H1 (cell line): ENCODE measurements at regions not wholly inside any gene's neighbourhood (a gene's known extent, or its start where the extent isn't known, plus 50 kb on each side); places are given as distances from the start of the nearest gene placed in this dataset.

Source experiments
- CTBP2 ChIP-seq: IDR thresholded peaks from 2 replicates; pipeline ENCODE4 v1.7.0; 2011; ENCODE audit warnings: borderline replicate concordance, mild to moderate bottlenecking, moderate library complexity, mixed read lengths, low read length; ENCODE audit not compliant: insufficient read depth, insufficient read length
- GABPA ChIP-seq: IDR thresholded peaks from 2 replicates; pipeline ENCODE4 v1.6.1; 2011; ENCODE audit warnings: mild to moderate bottlenecking, low read length, moderate library complexity, borderline replicate concordance; ENCODE audit not compliant: insufficient read depth
- SP1 ChIP-seq: IDR thresholded peaks from 2 replicates; pipeline ENCODE4 v1.6.1; 2011; ENCODE audit warnings: low read depth, low read length
- TAF7 ChIP-seq: optimal IDR thresholded peaks from 2 replicates; pipeline ENCODE3; 2011; ENCODE audit warnings: low read depth, mild to moderate bottlenecking, inconsistent platforms, low read length, moderate library complexity, borderline replicate concordance
- TF ChIP-seq, protein P1 (sequence below): fragments of 300-600 bp; sonication (generic); IDR thresholded peaks from 2 replicates; pipeline ENCODE4 v1.7.1; 2012; ENCODE audit warnings: low read length, moderate library complexity, mild to moderate bottlenecking, inconsistent platforms; ENCODE audit not compliant: insufficient replicate concordance

DNA sequence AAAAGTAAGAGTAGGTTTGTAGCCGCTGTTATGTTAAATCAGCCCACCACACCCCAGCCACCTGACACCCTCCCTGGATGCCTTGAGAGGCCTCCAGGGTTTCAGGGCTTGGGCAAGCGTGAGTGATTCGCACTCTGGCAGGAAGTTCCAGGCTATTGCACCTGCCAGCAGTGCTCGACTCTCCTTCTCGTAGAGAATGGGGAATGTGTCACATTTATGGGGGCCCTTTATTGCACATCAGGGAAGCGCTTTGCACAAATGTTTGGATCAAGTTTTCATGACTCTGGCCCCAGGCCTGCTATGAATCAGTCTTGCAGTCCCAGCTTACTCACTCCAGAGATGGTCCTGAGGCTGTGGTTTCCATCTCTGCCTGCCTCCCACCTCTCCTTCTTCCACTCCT lies 66.1 kb upstream of the ADRA1B start (continued):
- TF ChIP-seq, protein P1, sequence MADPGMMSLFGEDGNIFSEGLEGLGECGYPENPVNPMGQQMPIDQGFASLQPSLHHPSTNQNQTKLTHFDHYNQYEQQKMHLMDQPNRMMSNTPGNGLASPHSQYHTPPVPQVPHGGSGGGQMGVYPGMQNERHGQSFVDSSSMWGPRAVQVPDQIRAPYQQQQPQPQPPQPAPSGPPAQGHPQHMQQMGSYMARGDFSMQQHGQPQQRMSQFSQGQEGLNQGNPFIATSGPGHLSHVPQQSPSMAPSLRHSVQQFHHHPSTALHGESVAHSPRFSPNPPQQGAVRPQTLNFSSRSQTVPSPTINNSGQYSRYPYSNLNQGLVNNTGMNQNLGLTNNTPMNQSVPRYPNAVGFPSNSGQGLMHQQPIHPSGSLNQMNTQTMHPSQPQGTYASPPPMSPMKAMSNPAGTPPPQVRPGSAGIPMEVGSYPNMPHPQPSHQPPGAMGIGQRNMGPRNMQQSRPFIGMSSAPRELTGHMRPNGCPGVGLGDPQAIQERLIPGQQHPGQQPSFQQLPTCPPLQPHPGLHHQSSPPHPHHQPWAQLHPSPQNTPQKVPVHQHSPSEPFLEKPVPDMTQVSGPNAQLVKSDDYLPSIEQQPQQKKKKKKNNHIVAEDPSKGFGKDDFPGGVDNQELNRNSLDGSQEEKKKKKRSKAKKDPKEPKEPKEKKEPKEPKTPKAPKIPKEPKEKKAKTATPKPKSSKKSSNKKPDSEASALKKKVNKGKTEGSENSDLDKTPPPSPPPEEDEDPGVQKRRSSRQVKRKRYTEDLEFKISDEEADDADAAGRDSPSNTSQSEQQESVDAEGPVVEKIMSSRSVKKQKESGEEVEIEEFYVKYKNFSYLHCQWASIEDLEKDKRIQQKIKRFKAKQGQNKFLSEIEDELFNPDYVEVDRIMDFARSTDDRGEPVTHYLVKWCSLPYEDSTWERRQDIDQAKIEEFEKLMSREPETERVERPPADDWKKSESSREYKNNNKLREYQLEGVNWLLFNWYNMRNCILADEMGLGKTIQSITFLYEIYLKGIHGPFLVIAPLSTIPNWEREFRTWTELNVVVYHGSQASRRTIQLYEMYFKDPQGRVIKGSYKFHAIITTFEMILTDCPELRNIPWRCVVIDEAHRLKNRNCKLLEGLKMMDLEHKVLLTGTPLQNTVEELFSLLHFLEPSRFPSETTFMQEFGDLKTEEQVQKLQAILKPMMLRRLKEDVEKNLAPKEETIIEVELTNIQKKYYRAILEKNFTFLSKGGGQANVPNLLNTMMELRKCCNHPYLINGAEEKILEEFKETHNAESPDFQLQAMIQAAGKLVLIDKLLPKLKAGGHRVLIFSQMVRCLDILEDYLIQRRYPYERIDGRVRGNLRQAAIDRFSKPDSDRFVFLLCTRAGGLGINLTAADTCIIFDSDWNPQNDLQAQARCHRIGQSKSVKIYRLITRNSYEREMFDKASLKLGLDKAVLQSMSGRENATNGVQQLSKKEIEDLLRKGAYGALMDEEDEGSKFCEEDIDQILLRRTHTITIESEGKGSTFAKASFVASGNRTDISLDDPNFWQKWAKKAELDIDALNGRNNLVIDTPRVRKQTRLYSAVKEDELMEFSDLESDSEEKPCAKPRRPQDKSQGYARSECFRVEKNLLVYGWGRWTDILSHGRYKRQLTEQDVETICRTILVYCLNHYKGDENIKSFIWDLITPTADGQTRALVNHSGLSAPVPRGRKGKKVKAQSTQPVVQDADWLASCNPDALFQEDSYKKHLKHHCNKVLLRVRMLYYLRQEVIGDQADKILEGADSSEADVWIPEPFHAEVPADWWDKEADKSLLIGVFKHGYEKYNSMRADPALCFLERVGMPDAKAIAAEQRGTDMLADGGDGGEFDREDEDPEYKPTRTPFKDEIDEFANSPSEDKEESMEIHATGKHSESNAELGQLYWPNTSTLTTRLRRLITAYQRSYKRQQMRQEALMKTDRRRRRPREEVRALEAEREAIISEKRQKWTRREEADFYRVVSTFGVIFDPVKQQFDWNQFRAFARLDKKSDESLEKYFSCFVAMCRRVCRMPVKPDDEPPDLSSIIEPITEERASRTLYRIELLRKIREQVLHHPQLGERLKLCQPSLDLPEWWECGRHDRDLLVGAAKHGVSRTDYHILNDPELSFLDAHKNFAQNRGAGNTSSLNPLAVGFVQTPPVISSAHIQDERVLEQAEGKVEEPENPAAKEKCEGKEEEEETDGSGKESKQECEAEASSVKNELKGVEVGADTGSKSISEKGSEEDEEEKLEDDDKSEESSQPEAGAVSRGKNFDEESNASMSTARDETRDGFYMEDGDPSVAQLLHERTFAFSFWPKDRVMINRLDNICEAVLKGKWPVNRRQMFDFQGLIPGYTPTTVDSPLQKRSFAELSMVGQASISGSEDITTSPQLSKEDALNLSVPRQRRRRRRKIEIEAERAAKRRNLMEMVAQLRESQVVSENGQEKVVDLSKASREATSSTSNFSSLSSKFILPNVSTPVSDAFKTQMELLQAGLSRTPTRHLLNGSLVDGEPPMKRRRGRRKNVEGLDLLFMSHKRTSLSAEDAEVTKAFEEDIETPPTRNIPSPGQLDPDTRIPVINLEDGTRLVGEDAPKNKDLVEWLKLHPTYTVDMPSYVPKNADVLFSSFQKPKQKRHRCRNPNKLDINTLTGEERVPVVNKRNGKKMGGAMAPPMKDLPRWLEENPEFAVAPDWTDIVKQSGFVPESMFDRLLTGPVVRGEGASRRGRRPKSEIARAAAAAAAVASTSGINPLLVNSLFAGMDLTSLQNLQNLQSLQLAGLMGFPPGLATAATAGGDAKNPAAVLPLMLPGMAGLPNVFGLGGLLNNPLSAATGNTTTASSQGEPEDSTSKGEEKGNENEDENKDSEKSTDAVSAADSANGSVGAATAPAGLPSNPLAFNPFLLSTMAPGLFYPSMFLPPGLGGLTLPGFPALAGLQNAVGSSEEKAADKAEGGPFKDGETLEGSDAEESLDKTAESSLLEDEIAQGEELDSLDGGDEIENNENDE, result no peak
- TF ChIP-seq GABPA, result no peak
- TF ChIP-seq SP1, result no peak
- TF ChIP-seq TAF7, result no peak
- no peak for TF ChIP-seq CTBP2
